ENCODE measurements at regions not wholly inside any gene's neighbourhood (a gene's known extent, or its start where the extent isn't known, plus 50 kb on each side); places are given as distances from the start of the nearest gene placed in this dataset.
"Not testable (repeated sequence)": the region's sequence is repeated elsewhere in the genome, so short reads cannot be mapped to it uniquely, and the experiment has no call there.

DNA sequence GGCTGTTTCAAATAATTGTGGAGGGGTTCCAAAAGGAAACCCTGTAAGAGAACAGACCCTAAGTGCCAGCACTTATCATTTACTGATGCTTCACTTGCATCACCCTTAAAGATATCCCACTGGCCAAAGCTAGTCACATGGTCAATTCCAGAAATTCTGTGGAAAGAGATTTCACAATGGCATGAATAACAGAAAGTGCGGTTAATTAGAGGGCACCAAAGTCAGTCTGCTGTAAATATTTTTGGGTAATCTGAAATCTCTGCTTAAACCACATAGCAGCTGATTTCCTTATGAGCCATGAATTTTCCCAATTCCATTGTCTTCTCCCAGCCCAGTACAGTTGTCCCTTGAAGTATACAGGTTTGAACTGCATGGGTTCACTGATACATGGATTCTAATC, 346.1 kb downstream of the SI start:
- Mint-ChIP-seq H3K4me1 (ENCODE audit: low read depth) (no peaks in the 10 kb centered on the region), H3K9me3 (peaks cover 2% of the 10 kb centered on the region), H3K27ac (no peak overlapping the region), H3K36me3 (ENCODE audit: low read depth) (no peaks in the 10 kb centered on the region), H3K4me3 (no peak overlapping the region), H3K27me3 (ENCODE audit: low read depth) (no peaks in the 10 kb centered on the region)
- DNase-seq: no peak
- CTCF ChIA-PET: no interaction called here
- intact Hi-C loops (cut with micrococcal nuclease): no loop called here

DNA sequence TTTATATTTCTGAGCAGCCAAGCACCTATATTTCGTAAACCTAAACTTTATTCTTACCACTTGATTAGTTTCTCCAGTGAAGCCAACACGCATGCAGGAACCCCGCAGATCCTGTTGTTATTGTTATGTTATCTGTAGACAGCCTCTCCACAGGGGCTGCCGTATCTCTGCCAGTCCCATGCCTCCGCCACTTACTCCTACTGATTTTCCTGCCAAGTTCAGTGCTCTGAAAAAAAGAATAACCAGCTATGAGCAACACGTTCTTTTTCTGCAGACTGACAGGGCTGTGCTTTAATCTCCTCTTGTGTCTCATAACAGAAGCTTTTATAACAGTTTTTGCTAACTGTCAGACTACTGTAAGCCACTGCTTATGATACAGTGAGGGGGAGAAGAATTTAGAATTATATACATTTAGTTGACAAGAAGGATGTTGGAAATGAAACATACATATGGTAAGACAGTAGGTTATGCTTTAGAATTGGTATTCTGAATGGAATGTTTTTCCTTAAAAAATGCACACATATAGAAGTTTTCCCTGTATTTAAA, 347.4 kb downstream of the SI start:
- CTCF ChIA-PET: no interaction called here
- no peak for DNase-seq
- no peak overlapping the region for H3K4me3 Mint-ChIP-seq
- no peak overlapping the region for H3K27ac Mint-ChIP-seq
- H3K4me1 Mint-ChIP-seq (ENCODE audit: low read depth): no peaks in the 10 kb centered on the region
- peaks cover 2% of the 10 kb centered on the region for H3K9me3 Mint-ChIP-seq
- intact Hi-C loops (cut with micrococcal nuclease): no loop called here
- H3K36me3 Mint-ChIP-seq (ENCODE audit: low read depth): no peaks in the 10 kb centered on the region
- no peaks in the 10 kb centered on the region for H3K27me3 Mint-ChIP-seq (ENCODE audit: low read depth)

DNA sequence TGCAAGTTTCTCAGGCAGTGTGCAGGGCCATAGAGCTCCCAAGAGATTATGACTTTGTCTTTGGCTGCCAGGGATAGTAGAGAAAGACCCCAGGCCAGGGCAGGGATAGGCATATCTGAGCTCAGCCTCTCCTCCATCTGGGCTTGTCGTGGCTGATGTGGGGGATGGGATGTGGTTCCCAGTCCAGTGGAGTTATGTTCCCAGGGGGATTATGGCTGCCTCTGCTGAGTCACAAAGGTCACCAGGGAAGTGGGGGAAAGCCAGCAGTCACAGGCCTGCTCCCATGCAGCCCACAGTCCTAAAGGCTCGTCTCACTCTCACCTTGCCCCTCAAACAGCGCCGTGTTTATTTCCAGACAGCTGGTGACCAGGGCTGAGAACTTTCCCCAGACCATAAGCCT, 354.9 kb downstream of the SI start:
- no peak for DNase-seq
- CTCF ChIA-PET: no interaction called here
- Mint-ChIP-seq H3K27ac (no peak overlapping the region), H3K4me1 (ENCODE audit: low read depth) (no peaks in the 10 kb centered on the region), H3K9me3 (peaks cover 12% of the 10 kb centered on the region), H3K27me3 (ENCODE audit: low read depth) (no peaks in the 10 kb centered on the region), H3K36me3 (ENCODE audit: low read depth) (no peaks in the 10 kb centered on the region), H3K4me3 (no peak overlapping the region)
- intact Hi-C loops (cut with micrococcal nuclease): no loop called here

DNA sequence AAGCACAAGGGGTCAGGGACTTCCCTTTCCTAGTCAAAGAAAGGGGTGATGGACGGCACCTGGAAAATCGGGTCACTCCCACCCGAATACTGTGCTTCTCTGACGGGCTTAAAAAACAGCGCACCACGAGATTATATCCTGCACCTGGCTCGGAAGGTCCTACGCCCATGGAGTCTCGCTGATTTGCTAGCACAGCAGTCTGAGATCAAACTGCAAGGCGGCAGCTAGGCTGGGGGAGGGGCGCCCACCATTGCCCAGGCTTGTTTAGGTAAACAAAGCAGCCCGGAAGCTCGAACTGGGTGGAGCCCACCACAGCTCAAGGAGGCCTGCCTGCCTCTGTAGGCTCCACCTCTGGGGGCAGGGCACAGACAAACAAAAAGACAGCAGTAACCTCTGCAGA, 375.5 kb downstream of the SI start:
- H3K36me3 Mint-ChIP-seq (ENCODE audit: low read depth); H3K27me3 Mint-ChIP-seq (ENCODE audit: low read depth); DNase-seq; H3K4me3 Mint-ChIP-seq; H3K27ac Mint-ChIP-seq; intact Hi-C loops (cut with micrococcal nuclease); H3K4me1 Mint-ChIP-seq (ENCODE audit: low read depth); CTCF ChIA-PET; H3K9me3 Mint-ChIP-seq: not testable (repeated sequence)

DNA sequence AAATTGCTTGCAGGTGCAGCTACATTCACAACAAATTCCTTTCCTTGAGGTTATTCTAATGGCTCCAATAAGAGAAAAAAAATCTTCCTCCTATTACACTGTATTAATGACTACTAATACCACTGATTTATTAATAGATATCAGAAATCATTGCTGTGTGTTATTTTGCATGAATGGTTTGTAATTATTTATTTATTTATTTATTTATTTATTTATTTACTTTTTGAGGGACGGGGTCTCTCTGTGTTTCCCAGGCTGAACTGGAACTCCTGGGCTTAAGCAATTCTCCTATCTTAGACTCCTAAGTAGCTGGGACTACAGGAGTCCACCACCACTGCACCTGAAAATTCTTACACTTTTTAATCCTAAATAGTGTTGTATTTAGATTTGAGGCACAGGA, 390.4 kb downstream of the SI start:
- Mint-ChIP-seq H3K36me3 (ENCODE audit: low read depth) (no peaks in the 10 kb centered on the region), H3K4me3 (no peak overlapping the region), H3K9me3 (no peaks in the 10 kb centered on the region), H3K27ac (no peak overlapping the region), H3K4me1 (ENCODE audit: low read depth) (no peaks in the 10 kb centered on the region), H3K27me3 (ENCODE audit: low read depth) (no peaks in the 10 kb centered on the region)
- no peak for DNase-seq
- CTCF ChIA-PET: no interaction called here
- intact Hi-C loops (cut with micrococcal nuclease): no loop called here

DNA sequence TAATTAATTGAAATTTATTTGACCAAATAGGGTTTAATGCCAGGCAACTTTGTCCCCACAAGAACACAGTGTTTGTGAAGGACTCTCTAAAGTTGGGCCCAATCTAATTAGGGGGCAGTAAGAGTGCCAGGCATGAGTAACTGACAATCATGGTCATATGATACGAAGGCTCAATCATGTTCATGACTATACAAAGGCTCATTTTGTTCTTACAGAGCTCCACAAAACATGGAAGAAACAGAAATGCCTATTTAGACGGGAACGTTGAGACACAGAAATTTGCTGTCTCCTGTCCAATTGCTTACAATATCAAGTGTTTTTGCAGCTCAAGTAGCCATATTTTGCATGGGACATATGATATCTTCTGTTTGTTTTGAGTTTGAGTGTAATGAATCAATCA, 391.1 kb downstream of the SI start:
- intact Hi-C loops (cut with micrococcal nuclease): no loop called here
- H3K9me3 Mint-ChIP-seq: no peaks in the 10 kb centered on the region
- DNase-seq: no peak
- no peaks in the 10 kb centered on the region for H3K4me1 Mint-ChIP-seq (ENCODE audit: low read depth)
- H3K36me3 Mint-ChIP-seq (ENCODE audit: low read depth): no peaks in the 10 kb centered on the region
- no peak overlapping the region for H3K4me3 Mint-ChIP-seq
- H3K27me3 Mint-ChIP-seq (ENCODE audit: low read depth): no peaks in the 10 kb centered on the region
- CTCF ChIA-PET: no interaction called here
- H3K27ac Mint-ChIP-seq: no peak overlapping the region

DNA sequence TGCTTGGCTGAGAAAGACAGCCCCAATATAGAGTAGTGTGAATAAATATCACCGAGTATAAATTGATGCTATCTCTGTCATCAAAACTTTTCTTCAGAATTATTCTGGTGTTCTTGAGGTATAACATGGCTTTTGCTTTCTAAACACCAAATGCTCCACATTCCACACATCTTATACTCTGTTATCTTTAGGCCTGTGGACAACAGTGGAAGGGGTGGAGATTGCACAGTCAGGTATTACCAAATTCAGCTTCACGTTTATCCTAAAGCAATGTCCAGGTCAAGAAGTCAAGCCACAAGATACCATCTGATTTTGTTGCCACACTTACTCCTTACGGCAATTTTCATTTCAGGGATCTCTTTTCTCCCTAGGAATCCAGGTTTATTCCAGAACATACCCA, 394.8 kb downstream of the SI start:
- CTCF ChIA-PET: no interaction called here
- no peak overlapping the region for H3K27ac Mint-ChIP-seq
- no peaks in the 10 kb centered on the region for H3K4me1 Mint-ChIP-seq (ENCODE audit: low read depth)
- H3K27me3 Mint-ChIP-seq (ENCODE audit: low read depth): no peaks in the 10 kb centered on the region
- H3K36me3 Mint-ChIP-seq (ENCODE audit: low read depth): no peaks in the 10 kb centered on the region
- H3K4me3 Mint-ChIP-seq: no peak overlapping the region
- no peak for DNase-seq
- peaks cover 2% of the 10 kb centered on the region for H3K9me3 Mint-ChIP-seq
- intact Hi-C loops (cut with micrococcal nuclease): no loop called here

DNA sequence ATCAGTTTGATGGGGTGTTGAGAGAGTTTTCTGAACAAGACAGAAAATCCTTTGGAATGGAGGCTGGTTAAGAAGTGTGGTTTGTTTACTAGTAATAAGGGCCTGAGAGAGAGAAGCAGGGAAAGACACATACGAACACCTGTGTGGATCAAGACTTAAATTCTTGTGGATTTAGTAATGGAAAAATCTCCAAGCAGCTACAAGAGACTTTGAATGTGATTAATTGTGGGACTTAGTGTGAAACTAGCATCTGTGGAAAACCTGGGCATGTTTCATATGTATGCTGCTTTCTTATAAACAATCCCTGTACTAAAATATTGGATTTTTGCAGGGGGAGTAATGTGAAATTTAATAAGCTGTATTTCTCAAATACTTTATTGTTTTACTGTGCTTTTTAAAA, 399.1 kb downstream of the SI start:
- no peak for DNase-seq
- Mint-ChIP-seq H3K27ac (no peak overlapping the region), H3K4me3 (no peak overlapping the region), H3K9me3 (peaks cover 2% of the 10 kb centered on the region), H3K27me3 (ENCODE audit: low read depth) (no peaks in the 10 kb centered on the region), H3K36me3 (ENCODE audit: low read depth) (no peaks in the 10 kb centered on the region), H3K4me1 (ENCODE audit: low read depth) (no peaks in the 10 kb centered on the region)
- CTCF ChIA-PET: no interaction called here
- intact Hi-C loops (cut with micrococcal nuclease): no loop called here

DNA sequence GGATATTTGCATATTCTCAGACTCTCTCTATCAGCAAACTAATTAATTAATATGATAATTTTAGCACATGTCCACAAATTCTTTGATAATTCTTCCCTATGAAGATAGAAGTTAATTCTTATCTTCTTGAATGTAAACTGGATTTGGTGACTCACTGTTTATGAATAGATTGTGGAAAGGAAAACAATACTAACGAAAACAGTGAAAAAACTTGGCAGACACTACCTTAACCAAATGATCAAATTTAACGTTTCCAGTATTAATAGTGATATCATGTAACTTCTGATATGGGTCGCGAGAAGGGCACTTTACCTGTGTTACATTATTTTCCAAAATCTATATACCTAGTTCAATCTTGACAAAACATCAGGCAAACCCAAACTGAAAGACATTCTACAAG, 401.0 kb downstream of the SI start:
- no peak for DNase-seq
- Mint-ChIP-seq H3K4me3 (no peak overlapping the region), H3K4me1 (ENCODE audit: low read depth) (no peaks in the 10 kb centered on the region), H3K36me3 (ENCODE audit: low read depth) (no peaks in the 10 kb centered on the region), H3K9me3 (peaks cover 2% of the 10 kb centered on the region), H3K27me3 (ENCODE audit: low read depth) (no peaks in the 10 kb centered on the region), H3K27ac (no peak overlapping the region)
- intact Hi-C loops (cut with micrococcal nuclease): no loop called here
- CTCF ChIA-PET: no interaction called here

DNA sequence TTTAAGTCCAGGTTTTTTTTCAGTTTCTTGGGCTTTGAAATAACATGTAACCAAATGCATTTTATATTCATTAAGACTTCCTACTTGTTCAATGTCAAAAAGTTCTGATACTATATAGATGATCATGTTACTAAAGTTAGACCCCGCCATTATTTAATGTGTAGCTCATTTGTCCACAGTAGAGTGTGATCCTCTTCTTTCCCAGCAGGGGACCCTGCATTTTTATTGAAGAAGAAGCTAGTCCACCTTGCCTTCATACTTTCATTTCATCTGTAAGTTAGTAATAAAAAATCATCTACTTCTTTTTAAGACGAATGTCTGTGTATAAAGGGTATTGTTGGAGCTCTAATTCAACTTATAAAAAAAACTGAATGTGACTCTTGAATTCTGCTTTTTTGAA, 404.6 kb downstream of the SI start:
- H3K4me1 Mint-ChIP-seq (ENCODE audit: low read depth): no peaks in the 10 kb centered on the region
- peaks cover 12% of the 10 kb centered on the region for H3K9me3 Mint-ChIP-seq
- CTCF ChIA-PET: no interaction called here
- H3K36me3 Mint-ChIP-seq (ENCODE audit: low read depth): no peaks in the 10 kb centered on the region
- H3K27me3 Mint-ChIP-seq (ENCODE audit: low read depth): no peaks in the 10 kb centered on the region
- intact Hi-C loops (cut with micrococcal nuclease): no loop called here
- H3K4me3 Mint-ChIP-seq: no peak overlapping the region
- DNase-seq: no peak
- H3K27ac Mint-ChIP-seq: no peak overlapping the region

DNA sequence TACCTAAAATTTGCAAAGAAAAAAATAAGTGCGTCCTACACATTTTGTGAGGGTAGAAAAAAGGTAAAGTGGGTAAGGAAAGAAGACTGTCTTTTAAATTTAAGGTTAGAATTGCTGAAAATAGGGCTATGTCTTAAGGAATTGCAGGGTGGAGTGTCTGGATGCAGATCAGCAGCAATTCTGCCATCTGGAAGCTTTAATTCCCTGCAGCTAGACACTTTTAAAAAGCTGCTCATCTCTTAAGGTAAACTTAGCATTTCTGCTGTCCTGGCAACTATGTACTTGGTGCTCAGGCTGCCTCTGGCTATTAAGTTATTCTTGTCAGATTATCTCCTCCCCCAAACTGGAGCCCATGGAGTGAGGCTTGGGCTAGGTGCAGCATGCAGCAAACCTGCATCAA, 420.2 kb downstream of the SI start:
- no peaks in the 10 kb centered on the region for H3K9me3 Mint-ChIP-seq
- intact Hi-C loops (cut with micrococcal nuclease): no loop called here
- CTCF ChIA-PET: no interaction called here
- H3K4me3 Mint-ChIP-seq: no peak overlapping the region
- no peaks in the 10 kb centered on the region for H3K27me3 Mint-ChIP-seq (ENCODE audit: low read depth)
- no peak overlapping the region for H3K27ac Mint-ChIP-seq
- no peaks in the 10 kb centered on the region for H3K36me3 Mint-ChIP-seq (ENCODE audit: low read depth)
- DNase-seq: no peak
- no peaks in the 10 kb centered on the region for H3K4me1 Mint-ChIP-seq (ENCODE audit: low read depth)

DNA sequence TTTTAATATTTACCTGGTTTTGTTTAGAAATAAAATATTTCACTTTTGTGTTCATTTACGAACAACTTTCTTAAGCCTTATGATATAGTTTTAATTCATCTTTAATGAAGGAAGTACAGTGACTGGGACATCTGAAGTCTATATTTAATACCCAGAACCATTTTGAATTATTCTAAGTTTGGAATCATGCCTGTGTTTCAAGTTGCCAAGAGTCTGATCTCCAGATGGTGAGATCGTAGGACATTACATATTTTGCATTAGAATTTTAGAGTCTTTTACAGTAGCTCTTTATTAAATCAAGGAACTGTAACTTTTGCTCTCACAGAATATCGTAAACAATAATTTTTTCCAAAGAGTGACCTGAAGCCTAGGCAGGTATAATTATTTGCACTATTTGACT, 420.7 kb downstream of the SI start:
- no peak for DNase-seq
- Mint-ChIP-seq H3K27me3 (ENCODE audit: low read depth) (no peaks in the 10 kb centered on the region), H3K27ac (no peak overlapping the region), H3K4me3 (no peak overlapping the region), H3K9me3 (no peaks in the 10 kb centered on the region), H3K36me3 (ENCODE audit: low read depth) (no peaks in the 10 kb centered on the region), H3K4me1 (ENCODE audit: low read depth) (no peaks in the 10 kb centered on the region)
- CTCF ChIA-PET: no interaction called here
- intact Hi-C loops (cut with micrococcal nuclease): no loop called here

DNA sequence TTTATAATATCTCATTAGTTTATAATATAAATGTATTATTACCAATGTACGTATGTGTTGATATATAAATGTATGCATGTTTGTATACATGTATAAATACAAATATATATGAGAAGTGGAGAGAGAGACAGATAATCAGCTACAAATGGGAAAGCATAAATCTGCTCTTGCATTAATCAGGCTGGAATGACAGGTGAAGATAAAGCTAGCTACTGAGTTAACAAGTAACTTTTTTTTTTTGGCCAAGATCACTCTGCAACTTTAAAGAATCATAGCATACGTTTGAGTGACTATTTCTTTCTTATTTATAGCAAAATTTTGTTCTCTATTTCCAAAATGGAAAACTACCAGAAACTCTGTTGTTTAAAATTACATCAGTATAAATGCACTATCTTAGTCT, 422.8 kb downstream of the SI start:
- Mint-ChIP-seq H3K27ac (no peak overlapping the region), H3K4me1 (ENCODE audit: low read depth) (no peaks in the 10 kb centered on the region), H3K9me3 (no peaks in the 10 kb centered on the region), H3K27me3 (ENCODE audit: low read depth) (no peaks in the 10 kb centered on the region), H3K4me3 (no peak overlapping the region), H3K36me3 (ENCODE audit: low read depth) (no peaks in the 10 kb centered on the region)
- no peak for DNase-seq
- CTCF ChIA-PET: no interaction called here
- intact Hi-C loops (cut with micrococcal nuclease): no loop called here

DNA sequence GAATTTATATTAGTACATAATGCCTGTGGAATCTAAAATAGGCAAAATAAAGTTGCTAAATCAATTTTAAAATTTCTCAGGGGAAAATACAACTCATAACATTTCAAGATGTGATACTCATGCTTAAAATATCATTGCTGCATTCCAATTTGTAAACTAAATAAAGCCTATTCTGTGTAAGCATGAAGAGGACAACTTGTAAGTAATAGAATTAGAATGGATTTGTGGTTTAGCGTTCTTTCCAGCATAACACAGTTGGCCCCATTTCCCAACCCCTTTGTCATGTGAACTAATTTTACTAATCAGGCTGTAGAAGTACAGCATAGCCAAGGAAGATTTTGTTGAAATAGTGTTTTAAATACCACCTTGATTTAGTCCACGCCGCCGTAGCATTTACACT, 437.2 kb downstream of the SI start:
- Mint-ChIP-seq H3K36me3 (ENCODE audit: low read depth) (no peaks in the 10 kb centered on the region), H3K4me1 (ENCODE audit: low read depth) (no peaks in the 10 kb centered on the region), H3K4me3 (no peak overlapping the region), H3K27ac (no peak overlapping the region), H3K9me3 (peaks cover 9% of the 10 kb centered on the region), H3K27me3 (ENCODE audit: low read depth) (no peaks in the 10 kb centered on the region)
- intact Hi-C loops (cut with micrococcal nuclease): no loop called here
- DNase-seq: no peak
- CTCF ChIA-PET: no interaction called here

Measured in activated naive CD4-positive, alpha-beta T cell treated with anti-CD3 and anti-CD28 coated beads for 36 hours (primary cell).